ENCODE measurements at regions not wholly inside any gene's neighbourhood (a gene's known extent, or its start where the extent isn't known, plus 50 kb on each side); places are given as distances from the start of the nearest gene placed in this dataset.

DNA sequence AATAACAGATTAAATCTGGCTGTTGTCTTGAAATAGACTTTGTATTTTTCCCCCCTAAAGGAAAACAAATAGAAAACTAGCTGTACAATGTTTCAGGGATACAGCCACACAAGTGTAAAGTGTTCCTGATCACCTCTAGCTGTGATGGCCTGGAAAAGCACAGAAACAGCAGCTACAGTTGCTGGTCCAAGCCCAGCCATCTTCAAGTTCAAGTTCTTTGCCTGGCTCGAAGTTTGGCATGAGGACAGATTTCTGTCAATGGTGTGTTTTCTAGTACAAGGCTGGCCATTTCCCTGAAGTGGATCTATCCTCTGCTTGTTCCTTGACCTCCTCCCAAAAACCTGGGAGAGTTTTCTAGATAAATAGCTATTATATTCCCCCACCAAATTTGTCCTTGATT is 272.2 kb upstream of the ADRA1B start:
- Histone ChIP-seq H3K9me3 (no peaks in the 10 kb centered on the region), H3K4me3 (no peak overlapping the region), H3K4me1 (no peaks in the 10 kb centered on the region), H3K27me3 (ENCODE audit: insufficient read depth in 3 of 3, low read length in 2 of 3) (no peaks in the 10 kb centered on the region), H3K27ac (no peak overlapping the region), H3K36me3 (ENCODE audit: insufficient read depth in 1 of 2, low read depth in 1 of 2) (no peaks in the 10 kb centered on the region)
- intact Hi-C loops (cut with DNase I), result no loop called here
- DNase-seq, result no peak
- 29 to 39% (median 36%) methylated on average over 1 of the region's 1 CpG for WGBS, 3 donors
- TF ChIP-seq, protein P1, sequence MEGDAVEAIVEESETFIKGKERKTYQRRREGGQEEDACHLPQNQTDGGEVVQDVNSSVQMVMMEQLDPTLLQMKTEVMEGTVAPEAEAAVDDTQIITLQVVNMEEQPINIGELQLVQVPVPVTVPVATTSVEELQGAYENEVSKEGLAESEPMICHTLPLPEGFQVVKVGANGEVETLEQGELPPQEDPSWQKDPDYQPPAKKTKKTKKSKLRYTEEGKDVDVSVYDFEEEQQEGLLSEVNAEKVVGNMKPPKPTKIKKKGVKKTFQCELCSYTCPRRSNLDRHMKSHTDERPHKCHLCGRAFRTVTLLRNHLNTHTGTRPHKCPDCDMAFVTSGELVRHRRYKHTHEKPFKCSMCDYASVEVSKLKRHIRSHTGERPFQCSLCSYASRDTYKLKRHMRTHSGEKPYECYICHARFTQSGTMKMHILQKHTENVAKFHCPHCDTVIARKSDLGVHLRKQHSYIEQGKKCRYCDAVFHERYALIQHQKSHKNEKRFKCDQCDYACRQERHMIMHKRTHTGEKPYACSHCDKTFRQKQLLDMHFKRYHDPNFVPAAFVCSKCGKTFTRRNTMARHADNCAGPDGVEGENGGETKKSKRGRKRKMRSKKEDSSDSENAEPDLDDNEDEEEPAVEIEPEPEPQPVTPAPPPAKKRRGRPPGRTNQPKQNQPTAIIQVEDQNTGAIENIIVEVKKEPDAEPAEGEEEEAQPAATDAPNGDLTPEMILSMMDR (IDR thresholded peaks at IDR 0.05), result no peak
- no peak for ATAC-seq

- H3K4me3 ChIP-seq, result no peak overlapping the region
- H3K27ac ChIP-seq, result no peak overlapping the region
- DNase-seq, result no peak
- H3K4me1 ChIP-seq, result no peaks in the 10 kb centered on the region
- no peaks in the 10 kb centered on the region for H3K9me3 ChIP-seq
- H3K27me3 ChIP-seq (ENCODE audit: insufficient read depth in 3 of 3, low read length in 2 of 3), result no peaks in the 10 kb centered on the region
- no peak for ATAC-seq
- H3K36me3 ChIP-seq (ENCODE audit: insufficient read depth in 1 of 2, low read depth in 1 of 2), result no peaks in the 10 kb centered on the region
- TF ChIP-seq, protein P1 (IDR thresholded peaks at IDR 0.05), result no peak
- intact Hi-C loops (cut with DNase I), result no loop called here
- WGBS, 3 donors, result 63 to 73% (median 70%) methylated on average over 7 of the region's 7 CpGs
These were observed 271.0 kb upstream of the ADRA1B start for GRCh38 chr5:159645179-159645846.

DNA sequence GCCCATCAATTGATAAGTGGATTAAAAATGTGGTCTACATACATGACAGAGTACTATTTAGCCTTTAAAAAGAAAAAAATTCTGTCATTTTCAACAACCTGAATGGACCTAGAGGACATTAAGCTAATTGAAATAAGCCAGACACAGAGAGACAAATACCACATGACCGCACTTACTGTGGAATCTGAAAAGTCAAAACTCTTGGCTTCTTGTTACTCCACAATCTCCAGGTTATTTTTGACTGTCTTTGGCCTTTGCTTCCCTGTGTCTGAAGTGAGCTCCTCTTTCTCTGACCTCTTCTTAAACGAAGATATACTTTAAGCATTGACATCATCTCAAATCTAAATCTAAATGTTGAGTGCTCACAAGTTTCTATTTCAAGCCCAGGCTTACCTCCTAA is 265.5 kb upstream of the ADRA1B start:
- 73 to 86% (median 74%) methylated on average over 2 of the region's 2 CpGs for WGBS, 3 donors
- Histone ChIP-seq H3K4me1 (no peaks in the 10 kb centered on the region), H3K27ac (no peak overlapping the region), H3K9me3 (no peaks in the 10 kb centered on the region), H3K36me3 (ENCODE audit: insufficient read depth in 1 of 2, low read depth in 1 of 2) (no peaks in the 10 kb centered on the region), H3K4me3 (no peak overlapping the region), H3K27me3 (ENCODE audit: insufficient read depth in 3 of 3, low read length in 2 of 3) (no peaks in the 10 kb centered on the region)
- TF ChIP-seq, protein P1 (IDR thresholded peaks at IDR 0.05), result no peak
- intact Hi-C loops (cut with DNase I), result no loop called here
- ATAC-seq, result no peak
- no peak for DNase-seq

DNA sequence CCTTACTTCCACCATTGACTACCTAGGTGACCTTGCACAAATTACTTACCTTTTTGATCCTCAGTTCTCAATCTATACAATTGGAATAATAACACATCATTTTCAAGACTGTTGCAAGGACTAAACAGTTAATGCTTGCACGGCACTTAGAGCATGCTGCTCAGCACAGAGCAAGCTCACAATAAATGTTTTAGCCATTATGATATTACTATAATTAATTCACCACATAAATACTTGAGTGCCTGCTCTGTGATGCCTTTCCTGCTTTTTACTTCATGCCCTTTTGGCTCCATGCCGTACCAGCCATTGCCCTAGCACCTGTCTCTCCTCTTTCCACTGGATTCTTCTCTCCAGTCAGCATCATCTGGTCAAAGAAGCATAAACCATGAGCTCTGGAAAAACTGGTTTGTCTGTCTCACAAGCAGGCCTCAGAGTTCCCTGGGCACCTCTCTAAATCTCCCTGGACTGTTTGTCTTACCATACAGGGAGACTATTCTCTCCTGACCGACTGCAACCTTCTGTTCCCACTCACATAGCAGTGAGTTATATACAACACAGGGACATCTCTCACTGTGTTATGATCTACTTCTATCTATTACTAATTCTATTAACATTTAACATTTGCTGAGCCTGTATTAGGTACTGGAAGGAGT is 260.4 kb upstream of the ADRA1B start:
- Histone ChIP-seq H3K4me3 (no peak overlapping the region), H3K27me3 (ENCODE audit: insufficient read depth in 3 of 3, low read length in 2 of 3) (no peaks in the 10 kb centered on the region), H3K9me3 (no peaks in the 10 kb centered on the region), H3K36me3 (ENCODE audit: insufficient read depth in 1 of 2, low read depth in 1 of 2) (no peaks in the 10 kb centered on the region), H3K4me1 (no peaks in the 10 kb centered on the region), H3K27ac (no peak overlapping the region)
- intact Hi-C loops (cut with DNase I), result no loop called here
- ATAC-seq (peak in 2 of 4 donors; percentile 37), DNase-seq (no peak)
- 21 to 54% (median 32%) methylated on average over 3 of the region's 3 CpGs for WGBS, 3 donors
- TF ChIP-seq, protein P1 (IDR thresholded peaks at IDR 0.05), result no peak
